WTC11 (cell line): ENCODE measurements at regions not wholly inside any gene's neighbourhood (a gene's known extent, or its start where the extent isn't known, plus 50 kb on each side); places are given as distances from the start of the nearest gene placed in this dataset.

Source experiments
- ATAC-seq: fragments of 200-7000 bp; cut with Tn5 transposase; 2 replicates; pipeline ENCODE4 v1.10.0; 2021; ENCODE audit warnings: mild to moderate bottlenecking, moderate library complexity
- CTCF ChIA-PET: fragments of 300-600 bp; sonication (Branson Sonifier 250); formaldehyde crosslinking; loops from one replicate; lab custom pipeline; 2021; ENCODE audit warnings: antibody characterized with exemption; lab: Charles Lee
- POLR2A ChIA-PET: fragments of 350-600 bp; sonication (Branson Sonifier 250); formaldehyde crosslinking; loops from one replicate; lab custom pipeline; 2021; ENCODE audit warnings: antibody characterized with exemption; lab: Charles Lee
- DNase-seq: peaks from one replicate; pipeline ENCODE4 v3.0.0; 2021; ENCODE audit warnings: low spot score
- H3K27ac Mint-ChIP-seq: 2 replicates; pipeline ENCODE4 v1.8.0; 2021; ENCODE audit warnings: mixed read lengths
- H3K27me3 Mint-ChIP-seq: 2 replicates; pipeline ENCODE4 v1.8.0; 2021; ENCODE audit warnings: low read depth, mild to moderate bottlenecking, moderate library complexity, mixed read lengths
- H3K36me3 Mint-ChIP-seq: 2 replicates; pipeline ENCODE4 v1.8.0; 2021; ENCODE audit warnings: mixed read lengths
- H3K4me1 Mint-ChIP-seq: 2 replicates; pipeline ENCODE4 v1.8.0; 2022; ENCODE audit warnings: mixed read lengths
- H3K4me3 Mint-ChIP-seq: 2 replicates; pipeline ENCODE4 v1.8.0; 2021; ENCODE audit warnings: mild to moderate bottlenecking, moderate library complexity, mixed read lengths
- H3K9me3 Mint-ChIP-seq: 2 replicates; pipeline ENCODE4 v1.8.0; 2021; ENCODE audit warnings: mixed read lengths
- CREM ChIP-seq: sonication (generic); formaldehyde crosslinking; IDR thresholded peaks from 2 replicates; pipeline ENCODE4 v1.8.1; 2022; ENCODE audit warnings: mild to moderate bottlenecking, missing genetic modification reagents, moderate library complexity
- GTF2I ChIP-seq: fragments of 250-450 bp; sonication (Bioruptor Pico); conservative IDR thresholded peaks from 2 replicates; pipeline ENCODE4 v1.4.0; 2021; ENCODE audit warnings: mild to moderate bottlenecking
- HMGA2 ChIP-seq: fragments of 250-450 bp; sonication (Bioruptor Pico); IDR thresholded peaks from 2 replicates; pipeline ENCODE4 v1.4.0; 2021; ENCODE audit warnings: mild to moderate bottlenecking, moderate library complexity
- MXD4 ChIP-seq: fragments of 250-450 bp; sonication (Bioruptor Pico); IDR thresholded peaks from 2 replicates; pipeline ENCODE4 v1.8.0; 2021; ENCODE audit warnings: mild to moderate bottlenecking, moderate library complexity, borderline replicate concordance
- NFE2L1 ChIP-seq: sonication (generic); formaldehyde crosslinking; IDR thresholded peaks from 2 replicates; pipeline ENCODE4 v1.8.1; 2023; ENCODE audit warnings: missing genetic modification reagents
- OVOL2 ChIP-seq: fragments of 250-450 bp; sonication (Bioruptor Pico); IDR thresholded peaks from 2 replicates; pipeline ENCODE4 v1.9.0; 2021; ENCODE audit warnings: mild to moderate bottlenecking, borderline replicate concordance
- RELA ChIP-seq: sonication (generic); formaldehyde crosslinking; IDR thresholded peaks from 2 replicates; pipeline ENCODE4 v1.8.1; 2022; ENCODE audit warnings: missing genetic modification reagents, mild to moderate bottlenecking, borderline replicate concordance
- TEAD1 ChIP-seq: sonication (generic); formaldehyde crosslinking; IDR thresholded peaks from 2 replicates; pipeline ENCODE4 v1.8.0; 2022; ENCODE audit warnings: mild to moderate bottlenecking, missing genetic modification reagents
- ZNF219 ChIP-seq: sonication (generic); formaldehyde crosslinking; IDR thresholded peaks from 2 replicates; pipeline ENCODE4 v1.8.0; 2023; ENCODE audit warnings: missing genetic modification reagents, mild to moderate bottlenecking, borderline replicate concordance
- ZNF263 ChIP-seq: sonication (generic); formaldehyde crosslinking; IDR thresholded peaks from 2 replicates; pipeline ENCODE4 v1.8.1; 2022; ENCODE audit warnings: low read depth, mild to moderate bottlenecking, moderate library complexity, missing genetic modification reagents
- ZNF396 ChIP-seq: fragments of 250-450 bp; sonication (Bioruptor Pico); IDR thresholded peaks from 2 replicates; pipeline ENCODE4 v1.8.0; 2021; ENCODE audit warnings: mild to moderate bottlenecking, moderate library complexity, borderline replicate concordance
- TF ChIP-seq, protein P1 (sequence below): sonication (generic); formaldehyde crosslinking; IDR thresholded peaks from 2 replicates; pipeline ENCODE4 v1.8.1; 2022; ENCODE audit warnings: low read depth, mild to moderate bottlenecking, moderate library complexity, missing genetic modification reagents, borderline replicate concordance
- TF ChIP-seq, protein P2 (sequence below): sonication (generic); formaldehyde crosslinking; IDR thresholded peaks from 2 replicates; pipeline ENCODE4 v1.8.1; 2022; ENCODE audit warnings: mild to moderate bottlenecking, missing genetic modification reagents, moderate library complexity, borderline replicate concordance
- TF ChIP-seq, protein P3 (sequence below): fragments of 250-450 bp; sonication (Bioruptor Pico); IDR thresholded peaks from 2 replicates; pipeline ENCODE4 v1.9.0; 2021; ENCODE audit warnings: mild to moderate bottlenecking
- TF ChIP-seq, protein P4 (sequence below): fragments of 200-600 bp; IDR thresholded peaks from 2 replicates; pipeline ENCODE4 v1.8.0; 2022; ENCODE audit warnings: antibody characterized with exemption

DNA sequence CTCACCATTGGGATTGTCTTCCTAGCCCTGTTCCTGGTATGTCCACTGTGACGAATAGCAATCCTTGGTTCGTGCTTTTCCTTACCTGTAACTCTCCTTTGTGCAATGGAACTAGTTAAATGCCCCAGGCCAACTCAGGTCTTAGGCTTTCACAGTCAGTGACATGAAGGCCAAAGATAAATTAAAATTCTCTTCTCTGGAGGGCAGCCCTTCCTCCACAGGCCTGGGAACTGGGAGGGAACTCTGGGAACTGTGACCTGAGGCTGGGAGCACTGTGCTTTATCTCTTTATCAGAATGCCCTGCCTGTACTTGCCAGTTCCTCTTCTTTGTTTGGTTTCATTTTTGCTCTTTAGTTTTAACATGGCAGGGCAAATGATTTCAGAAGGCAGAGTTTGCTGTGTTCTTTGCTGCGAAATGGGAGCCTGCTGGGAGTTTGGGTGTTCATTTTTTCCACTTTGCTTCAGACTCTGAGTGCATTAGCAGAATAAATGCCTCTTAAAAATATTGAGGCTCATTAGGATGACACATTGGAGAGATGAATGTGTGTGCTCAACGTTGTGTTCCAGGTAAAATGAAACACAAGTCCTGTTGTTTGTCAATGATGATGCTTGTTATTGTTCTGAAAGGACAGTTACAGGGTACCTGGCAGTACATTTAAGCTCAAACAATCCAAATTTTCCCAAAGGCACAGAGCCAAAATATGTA lies 118.1 kb downstream of the NUDT12 start:
- Mint-ChIP-seq H3K36me3 (no peaks in the 10 kb centered on the region), H3K27ac (no peak overlapping the region), H3K4me1 (peaks cover 24% of the 10 kb centered on the region), H3K4me3 (no peak overlapping the region), H3K27me3 (no peaks in the 10 kb centered on the region), H3K9me3 (peaks cover 15% of the 10 kb centered on the region)
- CTCF ChIA-PET, result interaction anchor here (1.4 kb wide), 1 partner anchor 75 kb away, joined by 5 read pairs; no protein-coding TSS in a partner anchor
- ATAC-seq (peak; percentile 44), DNase-seq (no peak)
- no peak for TF ChIP-seq OVOL2
- no peak for TF ChIP-seq ZNF263 (CRISPR knock-in tag)
- POLR2A ChIA-PET, result no interaction called here

DNA sequence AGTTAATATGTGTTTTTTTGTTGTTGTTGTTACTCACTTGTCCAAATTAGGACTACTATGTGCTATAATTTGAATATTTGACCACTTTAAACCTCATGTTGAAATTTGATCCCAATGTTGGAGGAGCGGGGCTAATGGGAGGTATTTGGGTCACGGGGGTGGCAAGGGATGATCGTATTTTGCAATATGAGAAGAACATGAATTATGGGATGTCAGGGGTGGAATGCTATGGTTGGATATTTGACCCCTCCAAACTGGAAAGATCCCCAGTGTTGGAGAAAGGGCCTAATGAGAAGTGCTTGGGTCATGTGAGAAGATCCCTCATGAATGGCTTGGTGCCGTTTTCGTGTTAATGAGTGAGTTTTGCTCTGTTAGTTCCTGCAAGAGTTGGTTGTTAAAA lies 119.8 kb downstream of the NUDT12 start:
- no peak overlapping the region for H3K27ac Mint-ChIP-seq
- TF ChIP-seq ZNF219 (CRISPR knock-in tag) (no peak), CREM (CRISPR knock-in tag) (no peak), TEAD1 (CRISPR knock-in tag) (no peak), RELA (CRISPR knock-in tag) (no peak)
- TF ChIP-seq, protein P1, sequence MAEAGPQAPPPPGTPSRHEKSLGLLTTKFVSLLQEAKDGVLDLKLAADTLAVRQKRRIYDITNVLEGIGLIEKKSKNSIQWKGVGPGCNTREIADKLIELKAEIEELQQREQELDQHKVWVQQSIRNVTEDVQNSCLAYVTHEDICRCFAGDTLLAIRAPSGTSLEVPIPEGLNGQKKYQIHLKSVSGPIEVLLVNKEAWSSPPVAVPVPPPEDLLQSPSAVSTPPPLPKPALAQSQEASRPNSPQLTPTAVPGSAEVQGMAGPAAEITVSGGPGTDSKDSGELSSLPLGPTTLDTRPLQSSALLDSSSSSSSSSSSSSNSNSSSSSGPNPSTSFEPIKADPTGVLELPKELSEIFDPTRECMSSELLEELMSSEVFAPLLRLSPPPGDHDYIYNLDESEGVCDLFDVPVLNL (CRISPR knock-in tag), result no peak
- TF ChIP-seq, protein P2, sequence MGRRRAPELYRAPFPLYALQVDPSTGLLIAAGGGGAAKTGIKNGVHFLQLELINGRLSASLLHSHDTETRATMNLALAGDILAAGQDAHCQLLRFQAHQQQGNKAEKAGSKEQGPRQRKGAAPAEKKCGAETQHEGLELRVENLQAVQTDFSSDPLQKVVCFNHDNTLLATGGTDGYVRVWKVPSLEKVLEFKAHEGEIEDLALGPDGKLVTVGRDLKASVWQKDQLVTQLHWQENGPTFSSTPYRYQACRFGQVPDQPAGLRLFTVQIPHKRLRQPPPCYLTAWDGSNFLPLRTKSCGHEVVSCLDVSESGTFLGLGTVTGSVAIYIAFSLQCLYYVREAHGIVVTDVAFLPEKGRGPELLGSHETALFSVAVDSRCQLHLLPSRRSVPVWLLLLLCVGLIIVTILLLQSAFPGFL (CRISPR knock-in tag), result no peak
- DNase-seq (no peak), ATAC-seq (no peak)
- peaks cover 24% of the 10 kb centered on the region for H3K4me1 Mint-ChIP-seq
- ChIA-PET CTCF (no interaction called here), POLR2A (no interaction called here)
- peaks cover 18% of the 10 kb centered on the region for H3K9me3 Mint-ChIP-seq
- H3K36me3 Mint-ChIP-seq, result no peaks in the 10 kb centered on the region
- H3K27me3 Mint-ChIP-seq, result no peaks in the 10 kb centered on the region
- no peak overlapping the region for H3K4me3 Mint-ChIP-seq

DNA sequence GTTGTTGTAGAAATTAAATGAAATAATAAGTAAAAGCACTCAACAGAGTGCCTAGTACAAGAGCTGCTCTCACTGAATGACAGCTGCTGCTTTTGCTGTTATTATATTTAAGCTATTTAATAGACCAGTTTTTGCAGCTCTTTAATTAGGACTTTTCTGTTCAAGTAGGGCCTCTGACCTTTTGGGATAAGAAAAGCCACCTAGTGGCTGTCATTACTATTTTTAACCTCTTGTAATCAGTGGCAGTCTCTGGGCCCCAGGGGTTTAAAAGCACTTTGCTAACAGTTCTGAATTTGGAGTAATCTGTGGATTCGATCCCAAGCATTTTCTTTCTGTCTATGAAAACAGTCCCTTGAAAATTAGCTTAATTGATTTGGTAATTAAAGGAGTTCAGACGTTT lies 121.1 kb downstream of the NUDT12 start:
- no peak for DNase-seq
- ChIA-PET CTCF (interaction anchor here (0.6 to 1.3 kb wide), 18 partner anchors 9 to 185 kb away, joined by 3 to 7 read pairs (median 5); partner anchors contain the start of gene MACIR), POLR2A (no interaction called here)
- Mint-ChIP-seq H3K4me1 (peaks cover 24% of the 10 kb centered on the region), H3K36me3 (no peaks in the 10 kb centered on the region), H3K27me3 (no peaks in the 10 kb centered on the region), H3K27ac (no peak overlapping the region), H3K4me3 (no peak overlapping the region), H3K9me3 (peaks cover 18% of the 10 kb centered on the region)
- TF ChIP-seq, protein P3, sequence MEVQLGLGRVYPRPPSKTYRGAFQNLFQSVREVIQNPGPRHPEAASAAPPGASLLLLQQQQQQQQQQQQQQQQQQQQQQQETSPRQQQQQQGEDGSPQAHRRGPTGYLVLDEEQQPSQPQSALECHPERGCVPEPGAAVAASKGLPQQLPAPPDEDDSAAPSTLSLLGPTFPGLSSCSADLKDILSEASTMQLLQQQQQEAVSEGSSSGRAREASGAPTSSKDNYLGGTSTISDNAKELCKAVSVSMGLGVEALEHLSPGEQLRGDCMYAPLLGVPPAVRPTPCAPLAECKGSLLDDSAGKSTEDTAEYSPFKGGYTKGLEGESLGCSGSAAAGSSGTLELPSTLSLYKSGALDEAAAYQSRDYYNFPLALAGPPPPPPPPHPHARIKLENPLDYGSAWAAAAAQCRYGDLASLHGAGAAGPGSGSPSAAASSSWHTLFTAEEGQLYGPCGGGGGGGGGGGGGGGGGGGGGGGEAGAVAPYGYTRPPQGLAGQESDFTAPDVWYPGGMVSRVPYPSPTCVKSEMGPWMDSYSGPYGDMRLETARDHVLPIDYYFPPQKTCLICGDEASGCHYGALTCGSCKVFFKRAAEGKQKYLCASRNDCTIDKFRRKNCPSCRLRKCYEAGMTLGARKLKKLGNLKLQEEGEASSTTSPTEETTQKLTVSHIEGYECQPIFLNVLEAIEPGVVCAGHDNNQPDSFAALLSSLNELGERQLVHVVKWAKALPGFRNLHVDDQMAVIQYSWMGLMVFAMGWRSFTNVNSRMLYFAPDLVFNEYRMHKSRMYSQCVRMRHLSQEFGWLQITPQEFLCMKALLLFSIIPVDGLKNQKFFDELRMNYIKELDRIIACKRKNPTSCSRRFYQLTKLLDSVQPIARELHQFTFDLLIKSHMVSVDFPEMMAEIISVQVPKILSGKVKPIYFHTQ, result no peak
- TF ChIP-seq, protein P4, sequence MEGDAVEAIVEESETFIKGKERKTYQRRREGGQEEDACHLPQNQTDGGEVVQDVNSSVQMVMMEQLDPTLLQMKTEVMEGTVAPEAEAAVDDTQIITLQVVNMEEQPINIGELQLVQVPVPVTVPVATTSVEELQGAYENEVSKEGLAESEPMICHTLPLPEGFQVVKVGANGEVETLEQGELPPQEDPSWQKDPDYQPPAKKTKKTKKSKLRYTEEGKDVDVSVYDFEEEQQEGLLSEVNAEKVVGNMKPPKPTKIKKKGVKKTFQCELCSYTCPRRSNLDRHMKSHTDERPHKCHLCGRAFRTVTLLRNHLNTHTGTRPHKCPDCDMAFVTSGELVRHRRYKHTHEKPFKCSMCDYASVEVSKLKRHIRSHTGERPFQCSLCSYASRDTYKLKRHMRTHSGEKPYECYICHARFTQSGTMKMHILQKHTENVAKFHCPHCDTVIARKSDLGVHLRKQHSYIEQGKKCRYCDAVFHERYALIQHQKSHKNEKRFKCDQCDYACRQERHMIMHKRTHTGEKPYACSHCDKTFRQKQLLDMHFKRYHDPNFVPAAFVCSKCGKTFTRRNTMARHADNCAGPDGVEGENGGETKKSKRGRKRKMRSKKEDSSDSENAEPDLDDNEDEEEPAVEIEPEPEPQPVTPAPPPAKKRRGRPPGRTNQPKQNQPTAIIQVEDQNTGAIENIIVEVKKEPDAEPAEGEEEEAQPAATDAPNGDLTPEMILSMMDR, result 0 out of 2 replicates have a peak, but pooled peaks have one; percentile 6
- ATAC-seq, result peak; percentile 84

DNA sequence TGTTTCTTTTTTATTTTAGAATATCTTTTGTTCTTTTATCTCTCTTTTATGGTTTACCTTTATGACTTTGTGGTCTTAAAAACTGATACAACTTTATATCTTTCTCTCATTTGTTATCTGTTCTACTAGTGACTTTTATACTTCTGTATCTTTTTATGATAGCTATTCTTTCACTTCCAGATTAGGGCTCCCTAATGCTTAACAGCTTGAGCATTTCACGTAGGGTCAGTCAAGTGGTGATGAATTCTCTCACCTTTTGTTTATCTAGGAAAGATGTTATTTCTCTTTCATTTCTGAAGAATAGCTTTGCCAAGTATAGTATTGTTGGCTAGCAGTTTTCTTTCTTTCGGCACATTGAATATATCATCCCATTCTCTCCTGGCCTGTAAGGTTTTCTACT lies 123.6 kb downstream of the NUDT12 start:
- no peaks in the 10 kb centered on the region for H3K36me3 Mint-ChIP-seq
- no peak overlapping the region for H3K4me3 Mint-ChIP-seq
- TF ChIP-seq ZNF396 (CRISPR knock-in tag) (no peak), MXD4 (CRISPR knock-in tag) (no peak), HMGA2 (CRISPR knock-in tag) (no peak), NFE2L1 (CRISPR knock-in tag) (no peak), GTF2I (CRISPR knock-in tag) (no peak)
- TF ChIP-seq, protein P3, result no peak
- H3K4me1 Mint-ChIP-seq, result peaks cover 12% of the 10 kb centered on the region
- peaks cover 18% of the 10 kb centered on the region for H3K9me3 Mint-ChIP-seq
- POLR2A ChIA-PET, result no interaction called here
- H3K27me3 Mint-ChIP-seq, result no peaks in the 10 kb centered on the region
- H3K27ac Mint-ChIP-seq, result no peak overlapping the region
- no peak for ATAC-seq
- no peak for DNase-seq
- CTCF ChIA-PET, result interaction anchor here (1.0 kb wide), 1 partner anchor 214 kb away, joined by 3 read pairs; no protein-coding TSS in a partner anchor
